Ovary (tissue), 3 donors: ENCODE measurements at regions not wholly inside any gene's neighbourhood (a gene's known extent, or its start where the extent isn't known, plus 50 kb on each side); places are given as distances from the start of the nearest gene placed in this dataset.

Experiments
- POLR2A ChIP-seq: fragments of 450-650 bp; IDR thresholded peaks from one replicate; pipeline ENCODE4 v1.6.1; 2017; ENCODE audit warnings: antibody characterized with exemption, mild to moderate bottlenecking, moderate library complexity
- TF ChIP-seq, protein P1 (sequence below), 3 donors: fragments of 450-650 bp in 2 of 3; fragments of 200-600 bp in 1 of 3; IDR thresholded peaks; one replicate each; pipeline versions ENCODE4 v1.5.1 to v1.8.0; 2016 to 2022; ENCODE audit warnings: antibody characterized with exemption in 3 of 3, mild to moderate bottlenecking in 1 of 3
- donor health status: DM: no; HTN: no; CAD: no.

DNA sequence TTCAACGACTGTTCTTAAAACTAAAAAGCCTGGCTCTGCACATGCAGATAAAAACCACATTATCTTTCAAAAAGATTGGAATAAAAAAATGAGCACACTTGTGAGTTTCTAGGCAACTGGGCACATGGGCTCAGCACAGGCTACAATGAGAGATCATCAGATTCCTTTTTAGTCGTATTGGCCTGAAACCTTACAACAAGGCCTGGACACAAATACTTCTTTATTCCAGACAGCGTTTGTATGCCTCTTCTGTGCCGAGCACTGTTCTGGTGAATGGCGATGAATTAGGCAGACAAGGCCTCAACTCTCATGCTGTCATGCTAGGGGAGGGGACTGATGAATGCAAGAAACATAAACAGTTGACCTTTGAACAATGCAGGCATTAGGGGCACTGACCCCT lies 463.0 kb downstream of the AACS start:
- TF ChIP-seq, protein P1, sequence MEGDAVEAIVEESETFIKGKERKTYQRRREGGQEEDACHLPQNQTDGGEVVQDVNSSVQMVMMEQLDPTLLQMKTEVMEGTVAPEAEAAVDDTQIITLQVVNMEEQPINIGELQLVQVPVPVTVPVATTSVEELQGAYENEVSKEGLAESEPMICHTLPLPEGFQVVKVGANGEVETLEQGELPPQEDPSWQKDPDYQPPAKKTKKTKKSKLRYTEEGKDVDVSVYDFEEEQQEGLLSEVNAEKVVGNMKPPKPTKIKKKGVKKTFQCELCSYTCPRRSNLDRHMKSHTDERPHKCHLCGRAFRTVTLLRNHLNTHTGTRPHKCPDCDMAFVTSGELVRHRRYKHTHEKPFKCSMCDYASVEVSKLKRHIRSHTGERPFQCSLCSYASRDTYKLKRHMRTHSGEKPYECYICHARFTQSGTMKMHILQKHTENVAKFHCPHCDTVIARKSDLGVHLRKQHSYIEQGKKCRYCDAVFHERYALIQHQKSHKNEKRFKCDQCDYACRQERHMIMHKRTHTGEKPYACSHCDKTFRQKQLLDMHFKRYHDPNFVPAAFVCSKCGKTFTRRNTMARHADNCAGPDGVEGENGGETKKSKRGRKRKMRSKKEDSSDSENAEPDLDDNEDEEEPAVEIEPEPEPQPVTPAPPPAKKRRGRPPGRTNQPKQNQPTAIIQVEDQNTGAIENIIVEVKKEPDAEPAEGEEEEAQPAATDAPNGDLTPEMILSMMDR (IDR thresholded peaks at IDR 0.05): no peak
- no peak for TF ChIP-seq POLR2A
